CD14-positive monocyte (primary cell): ENCODE measurements at regions not wholly inside any gene's neighbourhood (a gene's known extent, or its start where the extent isn't known, plus 50 kb on each side); places are given as distances from the start of the nearest gene placed in this dataset.

Experiments used
- DNase-seq, 3 donors: peaks; one replicate each; pipeline ENCODE4 v3.0.0-alpha.2; 2011 to 2022
- H2AFZ ChIP-seq: 2 replicates; pipeline ENCODE4 v1.6.0; 2012; ENCODE audit warnings: mild to moderate bottlenecking, low read depth, low read length, inconsistent platforms; ENCODE audit not compliant: insufficient read depth, poor library complexity, severe bottlenecking
- H3K27ac ChIP-seq, 2 donors: 1 replicate in 1 of 2; 2 replicates in 1 of 2; pipeline ENCODE4 v1.5.1; 2012 to 2013; ENCODE audit warnings: low read length in 2 of 2, control low read depth in 1 of 2, inconsistent platforms in 1 of 2, low read depth in 1 of 2, mild to moderate bottlenecking in 1 of 2
- H3K27me3 ChIP-seq, 2 donors: one replicate each; pipeline versions ENCODE4 v1.6.0 to v1.6.1; 2011 to 2013; ENCODE audit warnings: low read length in 2 of 2; ENCODE audit not compliant: control insufficient read depth in 2 of 2, insufficient read depth in 2 of 2
- H3K36me3 ChIP-seq, 2 donors: replicated peaks in 1 of 2; 1 replicate in 1 of 2; 2 replicates in 1 of 2; pipeline versions ENCODE4 v1.5.1 to v1.6.1; 2012 to 2013; ENCODE audit warnings: low read length in 2 of 2, control low read depth in 1 of 2, inconsistent platforms in 1 of 2, mild to moderate bottlenecking in 1 of 2; ENCODE audit not compliant: insufficient read depth in 2 of 2, control insufficient read depth in 1 of 2
- H3K4me1 ChIP-seq, 2 donors: 1 replicate in 1 of 2; 2 replicates in 1 of 2; pipeline versions ENCODE4 v1.5.1 to v1.6.1; 2012 to 2013; ENCODE audit warnings: low read length in 2 of 2, control low read depth in 1 of 2, inconsistent platforms in 1 of 2, mild to moderate bottlenecking in 1 of 2, moderate library complexity in 1 of 2; ENCODE audit not compliant: insufficient read depth in 2 of 2, control insufficient read depth in 1 of 2
- H3K4me2 ChIP-seq: replicated peaks from 2 replicates; pipeline ENCODE3; 2012; ENCODE audit warnings: low read length, moderate library complexity, mild to moderate bottlenecking; ENCODE audit not compliant: poor library complexity, severe bottlenecking; ENCODE audit errors: extremely low read depth
- H3K4me3 ChIP-seq, 3 experiments: fragments of 200-600 bp in 1 of 3; sonication (generic) in 1 of 3; replicated peaks in 1 of 3; 1 replicate in 2 of 3; 2 replicates in 1 of 3; pipeline ENCODE4 v1.5.1; 2011 to 2013; ENCODE audit warnings: low read length in 3 of 3, mild to moderate bottlenecking in 3 of 3, control low read depth in 2 of 3, low read depth in 2 of 3, inconsistent platforms in 1 of 3, moderate library complexity in 1 of 3
- H3K79me2 ChIP-seq: 2 replicates; pipeline ENCODE4 v1.6.0; 2012; ENCODE audit warnings: mild to moderate bottlenecking, control low read depth, inconsistent platforms, low read length, moderate library complexity; ENCODE audit not compliant: insufficient read depth
- H3K9ac ChIP-seq: 2 replicates; pipeline ENCODE4 v1.6.0; 2017; ENCODE audit warnings: low read length, mild to moderate bottlenecking; ENCODE audit not compliant: insufficient read depth, poor library complexity, severe bottlenecking
- H3K9me3 ChIP-seq, 2 donors: replicated peaks in 1 of 2; 1 replicate in 1 of 2; 2 replicates in 1 of 2; pipeline versions ENCODE4 v1.5.1 to v1.6.1; 2012 to 2013; ENCODE audit warnings: low read length in 2 of 2, control low read depth in 1 of 2; ENCODE audit not compliant: control insufficient read depth in 1 of 2, insufficient read depth in 1 of 2
- H4K20me1 ChIP-seq: 2 replicates; pipeline ENCODE4 v1.6.0; 2012; ENCODE audit warnings: mild to moderate bottlenecking, low read length, control low read depth, moderate library complexity; ENCODE audit not compliant: insufficient read depth
- H3K27ac Mint-ChIP-seq, 7 donors: one replicate each; pipeline ENCODE4 v1.8.0; 2020; ENCODE audit warnings: mild to moderate bottlenecking in 7 of 7, mixed read lengths in 7 of 7, moderate library complexity in 6 of 7, inconsistent platforms in 2 of 7
- H3K27me3 Mint-ChIP-seq, 3 donors: one replicate each; pipeline ENCODE4 v1.8.0; 2021 to 2022; ENCODE audit warnings: low read depth in 3 of 3, mild to moderate bottlenecking in 3 of 3, mixed read lengths in 3 of 3, moderate library complexity in 3 of 3, inconsistent platforms in 1 of 3
- H3K36me3 Mint-ChIP-seq, 2 donors: one replicate each; pipeline ENCODE4 v1.8.0; 2020; ENCODE audit warnings: mixed read lengths in 2 of 2, inconsistent platforms in 1 of 2, mild to moderate bottlenecking in 1 of 2
- H3K4me1 Mint-ChIP-seq: one replicate; pipeline ENCODE4 v1.8.0; 2020; ENCODE audit warnings: mild to moderate bottlenecking, mixed read lengths
- H3K4me3 Mint-ChIP-seq, 2 donors: one replicate each; pipeline ENCODE4 v1.8.0; 2020; ENCODE audit warnings: mild to moderate bottlenecking in 2 of 2, mixed read lengths in 2 of 2, moderate library complexity in 1 of 2
- H3K9me3 Mint-ChIP-seq, 7 donors: one replicate each; pipeline ENCODE4 v1.8.0; 2020 to 2022; ENCODE audit warnings: mixed read lengths in 7 of 7, mild to moderate bottlenecking in 6 of 7, moderate library complexity in 6 of 7, inconsistent platforms in 2 of 7
- CTCF ChIP-seq: fragments of 200-600 bp; IDR thresholded peaks from one replicate; pipeline ENCODE4 v1.8.0; 2022; ENCODE audit warnings: antibody characterized with exemption, mild to moderate bottlenecking
- WGBS: methylation state at CpG from one replicate; pipeline ENCODE4 v1.1.5; 2013; ENCODE audit warnings: missing lambda C conversion rate; ENCODE audit not compliant: insufficient coverage; 5-methylcytosine and 5-hydroxymethylcytosine counted together
- intact Hi-C, 2 donors: fragments of 100-400 bp; cut with micrococcal nuclease; formaldehyde crosslinking; loops; one replicate each; pipeline versions ENCODE4 v1.15.0 to v1.15.1; 2023

- Histone ChIP-seq H4K20me1 (no peaks in the 10 kb centered on the region), H3K9me3 (no peaks in the 10 kb centered on the region), H3K79me2 (no peaks in the 10 kb centered on the region), H3K9ac (no peak overlapping the region), H3K4me1 (no peaks in the 10 kb centered on the region), H3K4me2 (no peak overlapping the region), H2AFZ (no peak overlapping the region), H3K27ac (no peak overlapping the region), H3K36me3 (no peaks in the 10 kb centered on the region), H3K27me3 (no peaks in the 10 kb centered on the region), H3K4me3 (no peak overlapping the region)
- Mint-ChIP-seq H3K9me3 (peaks cover 0 to 4% (median 0%) of the 10 kb centered on the region in 7 donors), H3K4me3 (no peak overlapping the region), H3K27me3 (peaks cover 0 to 3% (median 2%) of the 10 kb centered on the region in 3 donors), H3K4me1 (no peaks in the 10 kb centered on the region), H3K36me3 (no peaks in the 10 kb centered on the region), H3K27ac (no peak overlapping the region)
- TF ChIP-seq CTCF: no peak
- intact Hi-C loops: no loop called here
- DNase-seq: no peak
These were observed 1496.4 kb downstream of the MRPL39 start for GRCh38 chr21:24110846-24111245.

GRCh38 chr21:24097181-24097580, 1510.1 kb downstream of the MRPL39 start:
- DNase-seq: no peak
- H3K9me3 Mint-ChIP-seq: peaks cover 0 to 5% (median 0%) of the 10 kb centered on the region in 7 donors

More at GRCh38 chr21:24097181-24097580, 1510.1 kb downstream of the MRPL39 start:
- intact Hi-C loops: no loop called here
- Histone ChIP-seq H2AFZ (no peak overlapping the region), H4K20me1 (no peaks in the 10 kb centered on the region), H3K27me3 (peaks cover 0 to 5% of the 10 kb centered on the region in 2 donors), H3K79me2 (no peaks in the 10 kb centered on the region), H3K9ac (no peak overlapping the region), H3K27ac (no peak overlapping the region), H3K9me3 (no peaks in the 10 kb centered on the region), H3K36me3 (no peaks in the 10 kb centered on the region), H3K4me1 (peaks cover 0 to 6% of the 10 kb centered on the region in 2 donors), H3K4me2 (no peak overlapping the region), H3K4me3 (no peak overlapping the region)
- Mint-ChIP-seq H3K27ac (no peak overlapping the region), H3K36me3 (no peaks in the 10 kb centered on the region), H3K27me3 (peaks cover 3 to 4% (median 3%) of the 10 kb centered on the region in 3 donors), H3K4me1 (no peaks in the 10 kb centered on the region), H3K4me3 (no peak overlapping the region)
- no CpG with 5 or more reads among the region's 1 CpG for WGBS
- TF ChIP-seq CTCF: no peak
